SU-DHL-6 (cell line): ENCODE measurements at regions not wholly inside any gene's neighbourhood (a gene's known extent, or its start where the extent isn't known, plus 50 kb on each side); places are given as distances from the start of the nearest gene placed in this dataset.

ENCODE experiments used
- CTCF ChIP-seq: fragments of 200-600 bp; sonication (generic); IDR thresholded peaks from one replicate; pipeline ENCODE4 v1.5.1; 2017; ENCODE audit warnings: antibody characterized with exemption, mild to moderate bottlenecking, low read length, moderate library complexity; ENCODE audit not compliant: insufficient read depth, poor library complexity, severe bottlenecking
- EZH2phosphoT487 ChIP-seq: fragments of 200-600 bp; sonication (generic), shearing (Covaris generic); conservative IDR thresholded peaks from 2 replicates; pipeline ENCODE4 v1.6.1; 2018; ENCODE audit warnings: mild to moderate bottlenecking, antibody characterized with exemption, low read length, moderate library complexity, mixed read lengths

- TF ChIP-seq EZH2phosphoT487 (no peak), CTCF (no peak)
Measured at GRCh38 chr14:57013987-57014386, 203.7 kb upstream of the OTX2 start.
